GM12878 (cell line): ENCODE measurements at regions not wholly inside any gene's neighbourhood (a gene's known extent, or its start where the extent isn't known, plus 50 kb on each side); places are given as distances from the start of the nearest gene placed in this dataset.

Experiments
- ATAC-seq: fragments of 200-7000 bp; cut with Tn5 transposase; 3 replicates; pipeline ENCODE4 v1.9.1; 2020; ENCODE audit warnings: mild to moderate bottlenecking, moderate library complexity
- BruUV-seq: library from RNA; stranded (reverse); fragments of 400-500 nt; replicated peaks from 2 replicates; lab custom pipeline; 2021; lab: Mats Ljungman, UMichigan
- CTCF ChIA-PET: fragments of 300-600 bp; sonication (Branson Sonifier 250); formaldehyde crosslinking; extraction: SDS; loops from one replicate; lab custom pipeline; 2021; ENCODE audit warnings: inconsistent platforms; lab: Yijun Ruan, JAX
- POLR2A ChIA-PET: fragments of 350-600 bp; formaldehyde crosslinking; extraction: SDS; loops from one replicate; lab custom pipeline; 2021; ENCODE audit warnings: inconsistent platforms; lab: Charles Lee
- RAD21 ChIA-PET: fragments of 300-600 bp; sonication (Branson Sonifier 250); formaldehyde crosslinking; loops from one replicate; lab custom pipeline; 2023; ENCODE audit warnings: antibody characterized with exemption; ENCODE audit not compliant: unreplicated experiment; lab: Charles Lee
- SMC1A ChIA-PET: fragments of 300-600 bp; sonication (Branson Sonifier 250); formaldehyde crosslinking; loops from one replicate; lab custom pipeline; 2023; ENCODE audit not compliant: unreplicated experiment, uncharacterized antibody; lab: Charles Lee
- DNase-seq: peaks from one replicate; pipeline ENCODE4 v3.0.0-alpha.2; 2011; ENCODE audit warnings: low read depth, low spot score
- FAIRE-seq: peaks from 3 replicates; lab custom pipeline; 2011; peaks lifted over from hg19 to GRCh38; lab: Jason Lieb, UNC
- H2AFZ ChIP-seq: 2 replicates; pipeline ENCODE4 v1.6.0; 2011; ENCODE audit warnings: low read depth, low read length, control low read depth; ENCODE audit not compliant: control insufficient read depth
- H3K27ac ChIP-seq: 2 replicates; pipeline ENCODE4 v1.5.1; 2011; ENCODE audit warnings: control low read depth; ENCODE audit not compliant: control insufficient read depth, insufficient read depth
- H3K27me3 ChIP-seq, 2 experiments: replicated peaks in 1 of 2; 2 replicates each; pipeline versions ENCODE4 v1.6.0 to v1.6.1; 2011; ENCODE audit warnings: low read length in 1 of 2; ENCODE audit not compliant: control insufficient read depth in 2 of 2, insufficient read depth in 2 of 2
- H3K36me3 ChIP-seq, 2 experiments: 2 replicates each; pipeline ENCODE4 v1.5.1; 2011; ENCODE audit warnings: low read length in 1 of 2; ENCODE audit not compliant: control insufficient read depth in 2 of 2, insufficient read depth in 2 of 2
- H3K4me1 ChIP-seq: 2 replicates; pipeline ENCODE4 v1.6.1; 2011; ENCODE audit warnings: mild to moderate bottlenecking, low read length, moderate library complexity, mixed read lengths; ENCODE audit not compliant: control insufficient read depth, insufficient read depth
- H3K4me2 ChIP-seq: 2 replicates; pipeline ENCODE4 v1.6.0; 2011; ENCODE audit warnings: control low read depth; ENCODE audit not compliant: control insufficient read depth, insufficient read depth
- H3K4me3 ChIP-seq: fragments of 200-600 bp; sonication (generic); 2 replicates; pipeline ENCODE4 v1.5.1; 2016
- H3K79me2 ChIP-seq: 2 replicates; pipeline ENCODE4 v1.6.0; 2011; ENCODE audit warnings: low read length; ENCODE audit not compliant: control insufficient read depth, insufficient read depth
- H3K9ac ChIP-seq: 2 replicates; pipeline ENCODE4 v1.8.0; 2011; ENCODE audit warnings: low read length, control low read depth, mixed read lengths; ENCODE audit not compliant: control insufficient read depth, insufficient read depth
- H3K9me3 ChIP-seq: replicated peaks from 3 replicates; pipeline ENCODE4 v1.5.1; 2011; ENCODE audit warnings: mild to moderate bottlenecking, low read length; ENCODE audit not compliant: control insufficient read depth, insufficient read depth
- H4K20me1 ChIP-seq: 2 replicates; pipeline ENCODE4 v1.6.0; 2011; ENCODE audit not compliant: control insufficient read depth, insufficient read depth
- BMI1 ChIP-seq: fragments of 450-650 bp; IDR thresholded peaks from 2 replicates; pipeline ENCODE4 v1.6.1; 2016; ENCODE audit warnings: mild to moderate bottlenecking, moderate library complexity, borderline replicate concordance
- CREB1 ChIP-seq: IDR thresholded peaks from 2 replicates; pipeline ENCODE4 v1.6.1; 2012; ENCODE audit warnings: low read depth, mild to moderate bottlenecking, inconsistent platforms
- DPF2 ChIP-seq: fragments of 450-650 bp; IDR thresholded peaks from 2 replicates; pipeline ENCODE4 v1.6.1; 2017; ENCODE audit warnings: mild to moderate bottlenecking
- ELK1 ChIP-seq: IDR thresholded peaks from 2 replicates; pipeline ENCODE4 v1.6.1; 2012; ENCODE audit warnings: low read depth, low read length, improper control_type of control experiment
- IRF3 ChIP-seq: fragments of 450-650 bp; IDR thresholded peaks from 2 replicates; pipeline ENCODE4 v1.6.1; 2014; ENCODE audit warnings: mild to moderate bottlenecking
- NFYA ChIP-seq: IDR thresholded peaks from 2 replicates; pipeline ENCODE4 v1.6.1; 2011; ENCODE audit warnings: low read depth, mild to moderate bottlenecking, low read length, improper control_type of control experiment, borderline replicate concordance
- PML ChIP-seq: IDR thresholded peaks from 2 replicates; pipeline ENCODE4 v1.6.1; 2012; ENCODE audit warnings: low read length, inconsistent platforms
- RCOR1 ChIP-seq: conservative IDR thresholded peaks from 2 replicates; pipeline ENCODE4 v1.6.1; 2012; ENCODE audit warnings: low read depth, low read length, improper control_type of control experiment
- RFX5 ChIP-seq: IDR thresholded peaks from 2 replicates; pipeline ENCODE4 v1.6.1; 2011; ENCODE audit warnings: low read depth, low read length, improper control_type of control experiment
- SIN3A ChIP-seq: IDR thresholded peaks from 2 replicates; pipeline ENCODE4 v1.6.1; 2012; ENCODE audit warnings: low read depth, low read length, improper control_type of control experiment
- SREBF2 ChIP-seq: IDR thresholded peaks from 2 replicates; pipeline ENCODE4 v1.6.1; 2012; ENCODE audit warnings: mild to moderate bottlenecking, low read length
- ZBED1 ChIP-seq: IDR thresholded peaks from 2 replicates; pipeline ENCODE4 v1.6.1; 2016; ENCODE audit warnings: borderline replicate concordance
- ZNF384 ChIP-seq: IDR thresholded peaks from 2 replicates; pipeline ENCODE4 v1.6.1; 2012; ENCODE audit warnings: low read depth, mild to moderate bottlenecking, low read length, improper control_type of control experiment, borderline replicate concordance
- WGBS: methylation state at CpG from one replicate; pipeline ENCODE4 v1.1.6; 2016; ENCODE audit warnings: low lambda C conversion rate; ENCODE audit not compliant: insufficient replicate concordance, insufficient coverage; ENCODE audit errors: missing lambda C conversion rate; 5-methylcytosine and 5-hydroxymethylcytosine counted together
- in situ Hi-C: fragments of 300-500 bp; cut with MboI; formaldehyde crosslinking; loops from 9 replicates; pipeline ENCODE4 v1.14.3; 2018; ENCODE audit warnings: mixed read lengths
- intact Hi-C: fragments of 100-400 bp; cut with micrococcal nuclease; formaldehyde crosslinking; loops from one replicate; pipeline ENCODE4 v1.14.2; 2022; ENCODE audit not compliant: unreplicated experiment
- TF ChIP-seq, protein P1 (sequence below): IDR thresholded peaks from 2 replicates; pipeline ENCODE4 v1.6.1; 2012; ENCODE audit warnings: mild to moderate bottlenecking, low read depth, low read length
- TF ChIP-seq, protein P2 (sequence below): IDR thresholded peaks from 2 replicates; pipeline ENCODE4 v1.6.1; 2012; ENCODE audit warnings: low read depth, low read length, improper control_type of control experiment
- TF ChIP-seq, protein P3 (sequence below): fragments of 450-650 bp; IDR thresholded peaks from 2 replicates; pipeline ENCODE4 v1.6.1; 2018; ENCODE audit warnings: mild to moderate bottlenecking, low read depth, moderate library complexity; ENCODE audit not compliant: partially characterized antibody

GRCh38 chr2:154908327-154908726, 209.8 kb downstream of the KCNJ3 start:
- intact Hi-C loops: no loop called here
- H3K27me3 ChIP-seq: no peaks in the 10 kb centered on the region; a peak in 1 of 4 replicates
- SMC1A ChIA-PET: no interaction called here
- no peak for TF ChIP-seq ELK1
- TF ChIP-seq IRF3: no peak
- TF ChIP-seq PML: no peak
- TF ChIP-seq RCOR1: no peak
- TF ChIP-seq, protein P1, sequence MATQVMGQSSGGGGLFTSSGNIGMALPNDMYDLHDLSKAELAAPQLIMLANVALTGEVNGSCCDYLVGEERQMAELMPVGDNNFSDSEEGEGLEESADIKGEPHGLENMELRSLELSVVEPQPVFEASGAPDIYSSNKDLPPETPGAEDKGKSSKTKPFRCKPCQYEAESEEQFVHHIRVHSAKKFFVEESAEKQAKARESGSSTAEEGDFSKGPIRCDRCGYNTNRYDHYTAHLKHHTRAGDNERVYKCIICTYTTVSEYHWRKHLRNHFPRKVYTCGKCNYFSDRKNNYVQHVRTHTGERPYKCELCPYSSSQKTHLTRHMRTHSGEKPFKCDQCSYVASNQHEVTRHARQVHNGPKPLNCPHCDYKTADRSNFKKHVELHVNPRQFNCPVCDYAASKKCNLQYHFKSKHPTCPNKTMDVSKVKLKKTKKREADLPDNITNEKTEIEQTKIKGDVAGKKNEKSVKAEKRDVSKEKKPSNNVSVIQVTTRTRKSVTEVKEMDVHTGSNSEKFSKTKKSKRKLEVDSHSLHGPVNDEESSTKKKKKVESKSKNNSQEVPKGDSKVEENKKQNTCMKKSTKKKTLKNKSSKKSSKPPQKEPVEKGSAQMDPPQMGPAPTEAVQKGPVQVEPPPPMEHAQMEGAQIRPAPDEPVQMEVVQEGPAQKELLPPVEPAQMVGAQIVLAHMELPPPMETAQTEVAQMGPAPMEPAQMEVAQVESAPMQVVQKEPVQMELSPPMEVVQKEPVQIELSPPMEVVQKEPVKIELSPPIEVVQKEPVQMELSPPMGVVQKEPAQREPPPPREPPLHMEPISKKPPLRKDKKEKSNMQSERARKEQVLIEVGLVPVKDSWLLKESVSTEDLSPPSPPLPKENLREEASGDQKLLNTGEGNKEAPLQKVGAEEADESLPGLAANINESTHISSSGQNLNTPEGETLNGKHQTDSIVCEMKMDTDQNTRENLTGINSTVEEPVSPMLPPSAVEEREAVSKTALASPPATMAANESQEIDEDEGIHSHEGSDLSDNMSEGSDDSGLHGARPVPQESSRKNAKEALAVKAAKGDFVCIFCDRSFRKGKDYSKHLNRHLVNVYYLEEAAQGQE: no peak
- no peak for TF ChIP-seq CREB1
- TF ChIP-seq, protein P2, sequence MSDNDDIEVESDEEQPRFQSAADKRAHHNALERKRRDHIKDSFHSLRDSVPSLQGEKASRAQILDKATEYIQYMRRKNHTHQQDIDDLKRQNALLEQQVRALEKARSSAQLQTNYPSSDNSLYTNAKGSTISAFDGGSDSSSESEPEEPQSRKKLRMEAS: no peak
- no peak for TF ChIP-seq ZBED1
- TF ChIP-seq BMI1: no peak
- TF ChIP-seq SIN3A: no peak
- TF ChIP-seq, protein P3, sequence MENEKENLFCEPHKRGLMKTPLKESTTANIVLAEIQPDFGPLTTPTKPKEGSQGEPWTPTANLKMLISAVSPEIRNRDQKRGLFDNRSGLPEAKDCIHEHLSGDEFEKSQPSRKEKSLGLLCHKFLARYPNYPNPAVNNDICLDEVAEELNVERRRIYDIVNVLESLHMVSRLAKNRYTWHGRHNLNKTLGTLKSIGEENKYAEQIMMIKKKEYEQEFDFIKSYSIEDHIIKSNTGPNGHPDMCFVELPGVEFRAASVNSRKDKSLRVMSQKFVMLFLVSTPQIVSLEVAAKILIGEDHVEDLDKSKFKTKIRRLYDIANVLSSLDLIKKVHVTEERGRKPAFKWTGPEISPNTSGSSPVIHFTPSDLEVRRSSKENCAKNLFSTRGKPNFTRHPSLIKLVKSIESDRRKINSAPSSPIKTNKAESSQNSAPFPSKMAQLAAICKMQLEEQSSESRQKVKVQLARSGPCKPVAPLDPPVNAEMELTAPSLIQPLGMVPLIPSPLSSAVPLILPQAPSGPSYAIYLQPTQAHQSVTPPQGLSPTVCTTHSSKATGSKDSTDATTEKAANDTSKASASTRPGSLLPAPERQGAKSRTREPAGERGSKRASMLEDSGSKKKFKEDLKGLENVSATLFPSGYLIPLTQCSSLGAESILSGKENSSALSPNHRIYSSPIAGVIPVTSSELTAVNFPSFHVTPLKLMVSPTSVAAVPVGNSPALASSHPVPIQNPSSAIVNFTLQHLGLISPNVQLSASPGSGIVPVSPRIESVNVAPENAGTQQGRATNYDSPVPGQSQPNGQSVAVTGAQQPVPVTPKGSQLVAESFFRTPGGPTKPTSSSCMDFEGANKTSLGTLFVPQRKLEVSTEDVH: no peak
- TF ChIP-seq DPF2: no peak
- no peak for TF ChIP-seq RFX5
- no peak for TF ChIP-seq SREBF2
- TF ChIP-seq ZNF384: no peak
- no peak for TF ChIP-seq NFYA

More at GRCh38 chr2:154908327-154908726, 209.8 kb downstream of the KCNJ3 start:
- H4K20me1 ChIP-seq: no peaks in the 10 kb centered on the region
- no peak overlapping the region for H3K4me3 ChIP-seq
- H3K36me3 ChIP-seq: no peaks in the 10 kb centered on the region
- no peaks in the 10 kb centered on the region for H3K4me1 ChIP-seq
- in situ Hi-C loops: no loop called here
- no peak overlapping the region for H3K9ac ChIP-seq
- H3K79me2 ChIP-seq: no peaks in the 10 kb centered on the region
- H3K27ac ChIP-seq: no peak overlapping the region
- H3K4me2 ChIP-seq: no peak overlapping the region
- no TSS peak for BruUV-seq
- ATAC-seq (no peak), FAIRE-seq (no peak), DNase-seq (no peak)
- H3K9me3 ChIP-seq: no peaks in the 10 kb centered on the region
- ChIA-PET POLR2A (no interaction called here), CTCF (no interaction called here), RAD21 (no interaction called here)
- no peak overlapping the region for H2AFZ ChIP-seq
- WGBS: 15% methylated on average over 4 of the region's 4 CpGs
